ENCODE measurements at regions not wholly inside any gene's neighbourhood (a gene's known extent, or its start where the extent isn't known, plus 50 kb on each side); places are given as distances from the start of the nearest gene placed in this dataset.

DNA sequence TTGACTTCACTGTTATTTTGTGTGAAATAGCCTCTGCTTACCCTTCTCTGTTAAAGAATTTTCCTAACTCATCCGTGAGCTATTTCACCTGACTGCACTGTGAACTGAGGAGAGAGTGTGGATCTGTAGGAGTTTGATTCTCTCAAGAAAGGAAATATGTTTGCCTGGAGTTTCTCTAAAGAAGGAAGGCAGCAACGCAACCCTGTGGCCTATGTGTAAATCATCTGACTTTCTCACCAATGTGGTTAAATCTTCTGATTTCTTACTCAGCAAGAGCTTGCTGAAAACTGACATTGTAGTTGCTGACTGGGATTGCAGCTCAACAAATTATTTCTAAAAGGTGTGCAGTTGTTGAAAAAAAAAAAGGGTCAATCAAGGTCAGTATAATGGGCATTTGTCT, 153.9 kb upstream of the PELI1 start:
- no peak for TF ChIP-seq POLR2AphosphoS5 (IDR thresholded peaks at IDR 0.05; ENCODE audit: low read depth, low read length)
- TF ChIP-seq, protein P1, sequence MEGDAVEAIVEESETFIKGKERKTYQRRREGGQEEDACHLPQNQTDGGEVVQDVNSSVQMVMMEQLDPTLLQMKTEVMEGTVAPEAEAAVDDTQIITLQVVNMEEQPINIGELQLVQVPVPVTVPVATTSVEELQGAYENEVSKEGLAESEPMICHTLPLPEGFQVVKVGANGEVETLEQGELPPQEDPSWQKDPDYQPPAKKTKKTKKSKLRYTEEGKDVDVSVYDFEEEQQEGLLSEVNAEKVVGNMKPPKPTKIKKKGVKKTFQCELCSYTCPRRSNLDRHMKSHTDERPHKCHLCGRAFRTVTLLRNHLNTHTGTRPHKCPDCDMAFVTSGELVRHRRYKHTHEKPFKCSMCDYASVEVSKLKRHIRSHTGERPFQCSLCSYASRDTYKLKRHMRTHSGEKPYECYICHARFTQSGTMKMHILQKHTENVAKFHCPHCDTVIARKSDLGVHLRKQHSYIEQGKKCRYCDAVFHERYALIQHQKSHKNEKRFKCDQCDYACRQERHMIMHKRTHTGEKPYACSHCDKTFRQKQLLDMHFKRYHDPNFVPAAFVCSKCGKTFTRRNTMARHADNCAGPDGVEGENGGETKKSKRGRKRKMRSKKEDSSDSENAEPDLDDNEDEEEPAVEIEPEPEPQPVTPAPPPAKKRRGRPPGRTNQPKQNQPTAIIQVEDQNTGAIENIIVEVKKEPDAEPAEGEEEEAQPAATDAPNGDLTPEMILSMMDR (IDR thresholded peaks at IDR 0.05), result no peak
- no peak for TF ChIP-seq EZH2phosphoT487 (IDR thresholded peaks at IDR 0.05; ENCODE audit: borderline replicate concordance, low read depth)
- no peak for TF ChIP-seq NRF1 (IDR thresholded peaks at IDR 0.05; ENCODE audit: low read depth, low read length)
- TF ChIP-seq RCOR1 (IDR thresholded peaks at IDR 0.05; ENCODE audit: low read length), result no peak
- no peak for TF ChIP-seq RAD21 (IDR thresholded peaks at IDR 0.05; ENCODE audit: low read length)
- TF ChIP-seq, protein P2, sequence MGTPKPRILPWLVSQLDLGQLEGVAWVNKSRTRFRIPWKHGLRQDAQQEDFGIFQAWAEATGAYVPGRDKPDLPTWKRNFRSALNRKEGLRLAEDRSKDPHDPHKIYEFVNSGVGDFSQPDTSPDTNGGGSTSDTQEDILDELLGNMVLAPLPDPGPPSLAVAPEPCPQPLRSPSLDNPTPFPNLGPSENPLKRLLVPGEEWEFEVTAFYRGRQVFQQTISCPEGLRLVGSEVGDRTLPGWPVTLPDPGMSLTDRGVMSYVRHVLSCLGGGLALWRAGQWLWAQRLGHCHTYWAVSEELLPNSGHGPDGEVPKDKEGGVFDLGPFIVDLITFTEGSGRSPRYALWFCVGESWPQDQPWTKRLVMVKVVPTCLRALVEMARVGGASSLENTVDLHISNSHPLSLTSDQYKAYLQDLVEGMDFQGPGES (IDR thresholded peaks at IDR 0.05; ENCODE audit: low read depth, low read length), result no peak
- no peak for TF ChIP-seq CHD2 (IDR thresholded peaks at IDR 0.05; ENCODE audit: low read length, partially characterized antibody)
- no peak for TF ChIP-seq GABPA (IDR thresholded peaks at IDR 0.05; ENCODE audit: low read depth)

Measured in SK-N-SH (cell line).